ENCODE measurements at regions not wholly inside any gene's neighbourhood (a gene's known extent, or its start where the extent isn't known, plus 50 kb on each side); places are given as distances from the start of the nearest gene placed in this dataset.

- peaks cover 6% of the 10 kb centered on the region for H3K4me1 ChIP-seq (ENCODE audit: control insufficient read depth, insufficient read depth, low read length)
- H3K27me3 ChIP-seq (ENCODE audit: control insufficient read depth, insufficient read depth, low read length): no peaks in the 10 kb centered on the region
- no peak overlapping the region for H3K9ac ChIP-seq (ENCODE audit: low read length)
- H3K9me3 ChIP-seq (ENCODE audit: control insufficient read depth, low read length): no peaks in the 10 kb centered on the region
- H3K36me3 ChIP-seq (ENCODE audit: control insufficient read depth, insufficient read depth, low read length): no peaks in the 10 kb centered on the region
- no peak overlapping the region for H3K4me3 ChIP-seq (ENCODE audit: low read length)
These were observed 478.5 kb upstream of the TNP1 start for GRCh38 chr2:217338306-217338916.

- H3K36me3 ChIP-seq (ENCODE audit: control insufficient read depth, insufficient read depth, low read length): no peaks in the 10 kb centered on the region
- H3K4me3 ChIP-seq (ENCODE audit: low read length): no peak overlapping the region
- H3K4me1 ChIP-seq (ENCODE audit: control insufficient read depth, insufficient read depth, low read length): peaks cover 6% of the 10 kb centered on the region
- H3K27me3 ChIP-seq (ENCODE audit: control insufficient read depth, insufficient read depth, low read length): no peaks in the 10 kb centered on the region
- H3K9ac ChIP-seq (ENCODE audit: low read length): no peak overlapping the region
- no peaks in the 10 kb centered on the region for H3K9me3 ChIP-seq (ENCODE audit: control insufficient read depth, low read length)
These were observed 477.9 kb upstream of the TNP1 start for GRCh38 chr2:217337771-217338170.

- Histone ChIP-seq H3K27me3 (ENCODE audit: control insufficient read depth, insufficient read depth, low read length) (no peaks in the 10 kb centered on the region), H3K4me1 (ENCODE audit: control insufficient read depth, insufficient read depth, low read length) (peaks cover 9% of the 10 kb centered on the region), H3K36me3 (ENCODE audit: control insufficient read depth, insufficient read depth, low read length) (no peaks in the 10 kb centered on the region), H3K9ac (ENCODE audit: low read length) (no peak overlapping the region), H3K9me3 (ENCODE audit: control insufficient read depth, low read length) (no peaks in the 10 kb centered on the region), H3K4me3 (ENCODE audit: low read length) (no peak overlapping the region)
These were observed 476.8 kb upstream of the TNP1 start for GRCh38 chr2:217336694-217337093.

- Histone ChIP-seq H3K9ac (ENCODE audit: low read length) (no peak overlapping the region), H3K4me1 (ENCODE audit: control insufficient read depth, insufficient read depth, low read length) (peaks cover 16% of the 10 kb centered on the region), H3K27me3 (ENCODE audit: control insufficient read depth, insufficient read depth, low read length) (no peaks in the 10 kb centered on the region), H3K36me3 (ENCODE audit: control insufficient read depth, insufficient read depth, low read length) (no peaks in the 10 kb centered on the region), H3K9me3 (ENCODE audit: control insufficient read depth, low read length) (no peaks in the 10 kb centered on the region), H3K4me3 (ENCODE audit: low read length) (no peak overlapping the region)
These were observed 475.6 kb upstream of the TNP1 start for GRCh38 chr2:217335341-217335966.

- Histone ChIP-seq H3K9me3 (ENCODE audit: control insufficient read depth, low read length) (no peaks in the 10 kb centered on the region), H3K36me3 (ENCODE audit: control insufficient read depth, insufficient read depth, low read length) (no peaks in the 10 kb centered on the region), H3K9ac (ENCODE audit: low read length) (no peak overlapping the region), H3K4me3 (ENCODE audit: low read length) (no peak overlapping the region), H3K4me1 (ENCODE audit: control insufficient read depth, insufficient read depth, low read length) (peaks cover 16% of the 10 kb centered on the region), H3K27me3 (ENCODE audit: control insufficient read depth, insufficient read depth, low read length) (no peaks in the 10 kb centered on the region)
These were observed 474.7 kb upstream of the TNP1 start for GRCh38 chr2:217334561-217334960.

GRCh38 chr2:217332866-217333265, 473.0 kb upstream of the TNP1 start:
- Histone ChIP-seq H3K9ac (ENCODE audit: low read length) (no peak overlapping the region), H3K9me3 (ENCODE audit: control insufficient read depth, low read length) (no peaks in the 10 kb centered on the region), H3K27me3 (ENCODE audit: control insufficient read depth, insufficient read depth, low read length) (no peaks in the 10 kb centered on the region), H3K4me1 (ENCODE audit: control insufficient read depth, insufficient read depth, low read length) (peaks cover 16% of the 10 kb centered on the region), H3K4me3 (ENCODE audit: low read length) (no peak overlapping the region), H3K36me3 (ENCODE audit: control insufficient read depth, insufficient read depth, low read length) (no peaks in the 10 kb centered on the region)

GRCh38 chr2:217332417-217332791, 472.5 kb upstream of the TNP1 start:
- Histone ChIP-seq H3K4me1 (ENCODE audit: control insufficient read depth, insufficient read depth, low read length) (peaks cover 16% of the 10 kb centered on the region), H3K9ac (ENCODE audit: low read length) (no peak overlapping the region), H3K4me3 (ENCODE audit: low read length) (no peak overlapping the region), H3K36me3 (ENCODE audit: control insufficient read depth, insufficient read depth, low read length) (no peaks in the 10 kb centered on the region), H3K9me3 (ENCODE audit: control insufficient read depth, low read length) (no peaks in the 10 kb centered on the region), H3K27me3 (ENCODE audit: control insufficient read depth, insufficient read depth, low read length) (no peaks in the 10 kb centered on the region)

GRCh38 chr2:217331523-217332416, 471.9 kb upstream of the TNP1 start:
- no peaks in the 10 kb centered on the region for H3K36me3 ChIP-seq (ENCODE audit: control insufficient read depth, insufficient read depth, low read length)
- no peak overlapping the region for H3K9ac ChIP-seq (ENCODE audit: low read length)
- no peak overlapping the region for H3K4me3 ChIP-seq (ENCODE audit: low read length)
- H3K9me3 ChIP-seq (ENCODE audit: control insufficient read depth, low read length): no peaks in the 10 kb centered on the region
- no peaks in the 10 kb centered on the region for H3K27me3 ChIP-seq (ENCODE audit: control insufficient read depth, insufficient read depth, low read length)
- H3K4me1 ChIP-seq (ENCODE audit: control insufficient read depth, insufficient read depth, low read length): peaks cover 16% of the 10 kb centered on the region

GRCh38 chr2:217330647-217331046, 470.8 kb upstream of the TNP1 start:
- Histone ChIP-seq H3K27me3 (ENCODE audit: control insufficient read depth, insufficient read depth, low read length) (no peaks in the 10 kb centered on the region), H3K4me1 (ENCODE audit: control insufficient read depth, insufficient read depth, low read length) (peaks cover 19% of the 10 kb centered on the region), H3K9ac (ENCODE audit: low read length) (no peak overlapping the region)

GRCh38 chr2:217329023-217329431, 469.2 kb upstream of the TNP1 start:
- no peak overlapping the region for H3K4me3 ChIP-seq (ENCODE audit: low read length)
- H3K9ac ChIP-seq (ENCODE audit: low read length): no peak overlapping the region
- H3K9me3 ChIP-seq (ENCODE audit: control insufficient read depth, low read length): no peaks in the 10 kb centered on the region
- no peaks in the 10 kb centered on the region for H3K36me3 ChIP-seq (ENCODE audit: control insufficient read depth, insufficient read depth, low read length)
- peaks cover 13% of the 10 kb centered on the region for H3K4me1 ChIP-seq (ENCODE audit: control insufficient read depth, insufficient read depth, low read length)
- H3K27me3 ChIP-seq (ENCODE audit: control insufficient read depth, insufficient read depth, low read length): no peaks in the 10 kb centered on the region

More at GRCh38 chr2:217330647-217331046, 470.8 kb upstream of the TNP1 start:
- H3K36me3 ChIP-seq (ENCODE audit: control insufficient read depth, insufficient read depth, low read length): no peaks in the 10 kb centered on the region
- no peak overlapping the region for H3K4me3 ChIP-seq (ENCODE audit: low read length)
- no peaks in the 10 kb centered on the region for H3K9me3 ChIP-seq (ENCODE audit: control insufficient read depth, low read length)

GRCh38 chr2:217328622-217328978, 468.7 kb upstream of the TNP1 start:
- H3K27me3 ChIP-seq (ENCODE audit: control insufficient read depth, insufficient read depth, low read length): no peaks in the 10 kb centered on the region
- H3K9me3 ChIP-seq (ENCODE audit: control insufficient read depth, low read length): no peaks in the 10 kb centered on the region
- no peaks in the 10 kb centered on the region for H3K36me3 ChIP-seq (ENCODE audit: control insufficient read depth, insufficient read depth, low read length)
- peaks cover 13% of the 10 kb centered on the region for H3K4me1 ChIP-seq (ENCODE audit: control insufficient read depth, insufficient read depth, low read length)
- H3K9ac ChIP-seq (ENCODE audit: low read length): no peak overlapping the region
- no peak overlapping the region for H3K4me3 ChIP-seq (ENCODE audit: low read length)

- H3K36me3 ChIP-seq (ENCODE audit: control insufficient read depth, insufficient read depth, low read length): no peaks in the 10 kb centered on the region
- H3K9ac ChIP-seq (ENCODE audit: low read length): no peak overlapping the region
- H3K4me3 ChIP-seq (ENCODE audit: low read length): no peak overlapping the region
- peaks cover 13% of the 10 kb centered on the region for H3K4me1 ChIP-seq (ENCODE audit: control insufficient read depth, insufficient read depth, low read length)
- no peaks in the 10 kb centered on the region for H3K27me3 ChIP-seq (ENCODE audit: control insufficient read depth, insufficient read depth, low read length)
- no peaks in the 10 kb centered on the region for H3K9me3 ChIP-seq (ENCODE audit: control insufficient read depth, low read length)
These were observed 468.2 kb upstream of the TNP1 start for GRCh38 chr2:217327953-217328621.
